NB4 (cell line): ENCODE measurements at regions not wholly inside any gene's neighbourhood (a gene's known extent, or its start where the extent isn't known, plus 50 kb on each side); places are given as distances from the start of the nearest gene placed in this dataset.

ENCODE experiments used
- CTCF ChIP-seq: IDR thresholded peaks from one replicate; pipeline ENCODE4 v1.5.1; 2012; ENCODE audit warnings: low read depth, low read length
- MAX ChIP-seq: IDR thresholded peaks from 2 replicates; pipeline ENCODE4 v1.6.1; 2011; ENCODE audit warnings: low read depth, low read length
- POLR2A ChIP-seq: IDR thresholded peaks from 2 replicates; pipeline ENCODE4 v1.6.1; 2011; ENCODE audit warnings: mild to moderate bottlenecking; ENCODE audit not compliant: insufficient read length; ENCODE audit errors: extremely low read depth

GRCh38 chrX:9286234-9286633 is 178.6 kb upstream of the TBL1X start:
- TF ChIP-seq CTCF: no peak
- TF ChIP-seq MAX: no peak
- no peak for TF ChIP-seq POLR2A
